NCI-H1436 (cell line): ENCODE measurements at regions not wholly inside any gene's neighbourhood (a gene's known extent, or its start where the extent isn't known, plus 50 kb on each side); places are given as distances from the start of the nearest gene placed in this dataset.

Source experiments
- DNase-seq: peaks from one replicate; lab custom pipeline; 2025; lab: John Stamatoyannopoulos, UW

DNA sequence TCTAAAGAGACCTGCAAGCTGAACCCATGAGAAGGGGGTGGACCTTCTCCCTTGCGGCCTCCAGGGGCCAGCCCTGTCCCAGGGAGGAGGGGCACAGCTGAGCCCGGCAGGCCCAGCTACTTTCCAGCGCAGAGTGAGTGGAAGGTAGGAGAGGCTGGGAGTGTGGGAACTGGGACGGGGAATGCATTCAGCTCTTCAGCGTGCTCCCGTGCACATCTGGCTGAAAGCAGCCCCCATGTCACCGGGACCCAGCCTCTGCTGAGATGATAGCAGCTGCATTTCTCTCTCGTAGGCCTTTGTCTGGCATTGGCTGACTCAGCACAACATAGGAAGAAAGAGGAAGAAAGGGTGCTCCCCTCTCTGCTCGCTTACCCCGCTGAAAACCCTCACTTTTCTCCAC is 951.5 kb downstream of the TBC1D22A start:
- no peak for DNase-seq

GRCh38 chr22:47710135-47710534 is 947.7 kb downstream of the TBC1D22A start:
- no peak for DNase-seq

GRCh38 chr22:47705350-47705749 is 942.9 kb downstream of the TBC1D22A start:
- DNase-seq: no peak

- DNase-seq: no peak
These were observed 936.5 kb downstream of the TBC1D22A start for GRCh38 chr22:47698906-47699305.

GRCh38 chr22:47697861-47698260 is 935.4 kb downstream of the TBC1D22A start:
- DNase-seq: no peak

DNA sequence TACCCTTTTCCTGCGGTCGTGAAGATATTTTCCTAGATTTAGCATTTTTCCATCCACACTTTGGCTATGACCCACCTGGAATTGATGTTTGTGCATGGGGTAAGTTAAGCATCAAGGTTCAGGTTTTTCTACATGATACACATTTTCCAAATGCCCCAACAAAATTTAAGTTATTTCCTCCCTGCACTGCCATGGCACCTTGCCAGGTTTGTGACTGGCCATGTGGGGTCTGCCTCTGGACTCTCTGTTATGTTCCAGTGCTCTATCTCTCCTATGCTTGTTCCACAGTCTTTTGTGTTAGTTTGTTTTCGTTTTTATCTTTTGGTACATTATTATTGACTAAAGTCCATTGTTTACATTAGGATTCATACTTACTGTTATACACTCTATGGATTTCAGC is 934.3 kb downstream of the TBC1D22A start:
- DNase-seq: no peak

GRCh38 chr22:47695176-47695575 is 932.7 kb downstream of the TBC1D22A start:
- no peak for DNase-seq

- DNase-seq: no peak
These were observed 932.2 kb downstream of the TBC1D22A start for GRCh38 chr22:47694536-47695130.

- DNase-seq: no peak
These were observed 931.2 kb downstream of the TBC1D22A start for GRCh38 chr22:47693606-47694005.

- no peak for DNase-seq
These were observed 930.4 kb downstream of the TBC1D22A start for GRCh38 chr22:47692811-47693210.

- no peak for DNase-seq
These were observed 928.9 kb downstream of the TBC1D22A start for GRCh38 chr22:47691152-47691895.

DNA sequence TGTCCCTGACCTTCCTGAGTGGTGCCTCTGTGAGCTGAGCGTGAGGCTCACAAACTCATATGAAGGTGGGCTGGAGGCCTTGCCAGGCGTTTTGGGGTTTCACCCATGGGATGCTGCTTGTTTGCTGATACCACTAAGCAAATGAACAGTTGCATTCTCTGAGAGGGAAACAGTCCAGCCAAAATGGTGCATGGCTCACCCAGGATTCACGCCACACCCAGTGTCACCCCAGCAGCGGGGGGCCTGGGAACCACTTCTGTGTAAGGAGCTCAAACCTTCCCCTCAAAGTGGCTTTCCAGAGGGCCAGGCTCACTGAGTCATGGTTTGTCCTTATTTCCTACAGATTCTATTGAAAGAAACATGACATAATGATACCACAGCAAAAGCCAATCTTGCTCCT is 928.1 kb downstream of the TBC1D22A start:
- DNase-seq: no peak

GRCh38 chr22:47690166-47690565 is 927.7 kb downstream of the TBC1D22A start:
- no peak for DNase-seq

GRCh38 chr22:47687776-47688175 is 925.3 kb downstream of the TBC1D22A start:
- no peak for DNase-seq

GRCh38 chr22:47687346-47687655 is 924.9 kb downstream of the TBC1D22A start:
- no peak for DNase-seq

DNA sequence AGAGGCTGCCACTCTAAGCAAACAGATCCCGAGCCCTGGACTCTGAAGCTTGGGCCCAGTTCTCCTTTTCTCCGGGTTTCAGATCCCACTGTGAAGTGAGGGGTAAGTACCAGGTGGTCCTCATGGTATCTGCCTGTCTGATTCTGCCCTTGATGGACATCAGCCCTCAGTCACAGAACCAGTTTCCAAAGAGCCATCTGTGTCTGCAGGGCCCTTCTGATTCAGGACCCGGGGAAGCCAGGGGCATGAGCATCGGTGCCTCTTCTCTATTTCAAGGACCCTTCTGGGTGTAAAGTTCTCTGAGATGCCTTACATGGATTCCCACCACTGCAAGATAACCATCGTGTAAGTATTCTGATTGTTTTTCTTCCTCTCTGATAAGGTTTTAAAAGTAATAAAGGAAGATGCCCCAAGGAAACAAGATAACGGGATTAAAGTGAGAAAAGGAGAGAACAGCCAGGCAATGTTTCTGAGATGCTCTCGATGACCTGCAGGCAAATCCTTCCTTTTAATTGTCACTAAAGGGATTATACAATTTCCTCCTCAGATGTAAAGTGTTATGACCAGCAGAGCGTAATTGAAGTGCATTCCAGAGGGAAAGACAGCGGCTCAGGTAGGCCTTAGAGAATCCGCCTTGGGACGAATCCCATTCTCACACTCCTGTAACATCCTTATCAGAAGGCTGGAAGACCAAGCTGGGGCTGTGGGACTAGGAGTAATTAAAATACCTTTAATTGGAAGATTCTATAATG is 924.3 kb downstream of the TBC1D22A start:
- no peak for DNase-seq

DNA sequence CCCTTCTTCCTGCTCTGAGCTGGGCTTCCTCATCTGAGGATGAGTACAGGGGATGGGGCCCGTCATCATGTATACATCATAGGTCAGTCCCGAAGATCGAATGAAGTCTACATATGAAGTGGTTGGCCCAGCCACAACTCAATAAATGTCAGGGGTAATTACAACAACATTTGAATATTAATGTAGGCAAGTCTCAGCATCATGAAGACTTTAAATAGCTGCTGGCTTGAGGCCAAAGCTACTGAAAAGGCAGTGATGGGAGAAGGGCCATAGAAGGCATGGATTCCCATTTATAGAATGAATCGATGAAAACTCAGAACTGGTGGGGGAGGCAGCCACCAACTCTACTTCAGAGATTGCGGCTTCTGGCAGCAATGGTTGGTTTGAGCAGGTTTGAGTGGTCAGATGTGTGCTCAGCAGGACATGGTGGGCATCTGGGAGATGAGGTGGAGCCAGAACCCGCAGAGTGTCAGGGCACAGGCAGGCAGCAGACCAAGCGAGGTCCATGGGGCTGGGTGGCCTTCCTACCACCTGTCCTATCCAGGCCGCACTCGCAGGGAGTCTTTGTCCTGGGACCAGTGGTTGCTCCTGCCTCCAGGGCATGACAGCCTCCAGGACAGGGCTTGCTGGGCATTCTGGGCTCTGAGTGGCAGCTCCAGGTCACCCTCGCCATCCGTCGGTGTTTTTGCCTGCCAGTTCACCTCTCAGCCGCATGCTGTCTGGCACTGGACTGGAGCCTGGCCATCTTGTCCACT is 919.1 kb downstream of the TBC1D22A start:
- no peak for DNase-seq

- no peak for DNase-seq
These were observed 916.3 kb downstream of the TBC1D22A start for GRCh38 chr22:47678636-47679287.

DNA sequence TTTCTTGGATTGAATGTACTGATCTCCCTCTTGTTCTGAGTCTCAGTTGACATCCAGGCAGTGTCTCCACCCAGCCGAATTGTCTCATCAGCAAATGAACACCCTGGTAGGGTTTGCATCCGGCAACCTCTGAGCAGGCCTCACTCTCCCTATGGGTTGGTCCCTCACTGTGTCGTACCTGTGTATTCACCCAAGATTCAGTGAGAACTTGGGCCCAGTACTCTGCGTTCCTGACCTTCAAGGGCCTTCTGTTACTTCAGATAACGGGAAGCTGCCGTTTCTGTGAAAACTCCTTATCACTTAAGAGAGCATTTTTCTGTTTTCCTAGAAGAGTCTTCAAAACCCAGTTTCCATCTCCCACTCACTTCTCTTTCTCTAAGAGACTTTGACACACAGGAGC is 915.6 kb downstream of the TBC1D22A start:
- no peak for DNase-seq

DNA sequence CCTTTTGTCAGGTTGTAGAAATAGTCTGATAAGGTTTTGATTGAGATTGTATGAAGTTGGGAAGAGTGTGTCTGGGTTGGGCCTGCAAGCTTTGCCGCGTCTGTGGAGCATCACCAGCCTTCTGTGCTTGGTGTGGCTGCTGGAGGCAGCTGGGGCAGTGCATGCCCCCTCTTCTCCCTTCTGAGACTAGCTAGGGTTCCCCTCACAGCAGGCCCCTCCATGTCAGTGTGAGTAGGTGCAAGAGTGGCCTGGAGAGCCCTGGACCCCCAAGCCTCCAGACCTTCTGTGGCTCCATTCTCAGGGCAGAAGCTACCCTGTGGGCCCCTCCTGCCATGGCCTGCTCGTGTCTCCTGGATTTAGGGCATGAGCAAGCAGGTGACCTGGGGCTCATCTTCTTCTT is 914.2 kb downstream of the TBC1D22A start:
- no peak for DNase-seq

GRCh38 chr22:47674600-47674999 is 912.1 kb downstream of the TBC1D22A start:
- no peak for DNase-seq

DNA sequence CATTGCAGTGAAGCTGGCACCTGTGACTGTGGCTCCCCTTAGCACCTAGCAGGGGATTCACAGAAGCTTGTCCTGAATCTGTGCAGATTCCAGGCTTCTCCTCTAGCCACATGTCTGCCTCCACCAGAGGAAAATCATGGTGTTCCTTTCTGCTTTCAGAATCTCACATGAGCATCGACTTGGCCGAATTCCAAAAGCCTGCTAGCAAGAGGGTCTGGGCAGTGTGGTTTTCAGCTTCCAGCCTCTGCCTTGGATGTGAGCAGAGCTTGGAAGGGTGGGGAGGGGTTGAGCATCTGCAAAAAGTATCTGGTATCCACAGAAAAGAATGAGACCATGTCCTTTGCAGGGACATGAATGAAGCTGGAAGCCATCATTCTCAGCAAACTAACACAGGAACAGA is 911.1 kb downstream of the TBC1D22A start:
- no peak for DNase-seq
